Neuron (in vitro differentiated cells): ENCODE measurements at regions not wholly inside any gene's neighbourhood (a gene's known extent, or its start where the extent isn't known, plus 50 kb on each side); places are given as distances from the start of the nearest gene placed in this dataset.

Source experiments
- H2AFZ ChIP-seq: one replicate; pipeline ENCODE4 v1.6.1; 2013; ENCODE audit warnings: low read depth, mild to moderate bottlenecking, inconsistent platforms, low read length, moderate library complexity
- H3K27me3 ChIP-seq: one replicate; pipeline ENCODE4 v1.6.1; 2013; ENCODE audit warnings: low read length; ENCODE audit not compliant: insufficient read depth
- H3K36me3 ChIP-seq: one replicate; pipeline ENCODE4 v1.6.1; 2013; ENCODE audit warnings: low read length; ENCODE audit not compliant: insufficient read depth
- H3K4me1 ChIP-seq: one replicate; pipeline ENCODE4 v1.6.1; 2013; ENCODE audit warnings: low read length; ENCODE audit not compliant: insufficient read depth
- H3K4me3 ChIP-seq: 2 replicates; pipeline ENCODE4 v1.5.1; 2013; ENCODE audit warnings: mild to moderate bottlenecking, low read length, moderate library complexity
- H3K9me3 ChIP-seq: one replicate; pipeline ENCODE4 v1.6.1; 2013; ENCODE audit warnings: low read length

- Histone ChIP-seq H3K4me3 (no peak overlapping the region), H3K9me3 (no peaks in the 10 kb centered on the region), H2AFZ (no peak overlapping the region)
Measured at GRCh38 chr4:135741583-135741982, 1540.0 kb upstream of the PABPC4L start.

DNA sequence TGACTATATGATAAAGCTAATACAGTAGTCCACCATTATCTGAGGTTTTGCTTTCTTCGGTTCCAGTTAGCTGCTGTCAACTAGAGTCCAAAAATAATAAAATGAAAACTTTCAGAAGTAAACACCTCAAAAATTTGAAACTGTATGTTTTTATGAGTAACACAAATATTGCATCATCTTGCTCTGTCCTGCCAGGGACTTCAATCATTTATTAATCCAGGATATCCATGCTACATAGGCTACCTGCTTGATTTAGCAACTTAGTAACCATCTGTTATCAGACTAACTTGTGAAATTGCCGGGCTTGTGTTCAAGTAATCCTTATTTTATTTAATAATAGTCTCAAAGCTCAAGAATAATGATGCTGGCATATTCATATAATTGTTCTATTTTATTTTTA is 1537.8 kb upstream of the PABPC4L start:
- no peaks in the 10 kb centered on the region for H3K36me3 ChIP-seq
- no peaks in the 10 kb centered on the region for H3K9me3 ChIP-seq
- no peak overlapping the region for H2AFZ ChIP-seq
- H3K4me1 ChIP-seq = no peaks in the 10 kb centered on the region
- no peak overlapping the region for H3K4me3 ChIP-seq
- no peaks in the 10 kb centered on the region for H3K27me3 ChIP-seq

More at GRCh38 chr4:135741583-135741982, 1540.0 kb upstream of the PABPC4L start:
- H3K36me3 ChIP-seq = no peaks in the 10 kb centered on the region
- H3K27me3 ChIP-seq = no peaks in the 10 kb centered on the region
- H3K4me1 ChIP-seq = no peaks in the 10 kb centered on the region

DNA sequence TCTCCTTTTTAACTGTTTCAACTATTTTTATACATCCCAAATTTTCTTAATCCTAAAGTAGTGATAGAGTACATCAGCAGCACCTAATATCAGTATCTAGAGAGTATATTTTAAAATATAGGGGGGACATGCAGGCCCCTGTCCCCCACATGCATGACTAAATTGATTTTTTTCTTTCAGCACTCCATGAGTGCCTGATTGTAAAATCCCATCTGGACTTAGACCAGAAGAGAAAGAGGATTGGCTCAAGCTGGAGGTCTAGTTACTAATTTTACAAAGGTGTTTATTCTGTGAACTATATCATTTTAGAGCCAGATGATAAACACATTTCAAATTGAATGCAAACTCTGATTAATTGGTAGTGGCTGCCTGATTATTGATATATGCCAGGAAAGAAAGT is 1533.9 kb upstream of the PABPC4L start:
- H3K27me3 ChIP-seq = no peaks in the 10 kb centered on the region
- no peak overlapping the region for H3K4me3 ChIP-seq
- no peak overlapping the region for H2AFZ ChIP-seq
- no peaks in the 10 kb centered on the region for H3K4me1 ChIP-seq
- peaks cover 2% of the 10 kb centered on the region for H3K9me3 ChIP-seq
- H3K36me3 ChIP-seq = no peaks in the 10 kb centered on the region

GRCh38 chr4:135732448-135732847 is 1530.9 kb upstream of the PABPC4L start:
- H2AFZ ChIP-seq = no peak overlapping the region
- no peaks in the 10 kb centered on the region for H3K4me1 ChIP-seq
- no peaks in the 10 kb centered on the region for H3K27me3 ChIP-seq
- H3K4me3 ChIP-seq = no peak overlapping the region
- H3K36me3 ChIP-seq = no peaks in the 10 kb centered on the region
- H3K9me3 ChIP-seq = peaks cover 2% of the 10 kb centered on the region

- Histone ChIP-seq H3K4me3 (no peak overlapping the region), H3K9me3 (peaks cover 2% of the 10 kb centered on the region), H2AFZ (no peak overlapping the region), H3K36me3 (no peaks in the 10 kb centered on the region), H3K4me1 (no peaks in the 10 kb centered on the region), H3K27me3 (no peaks in the 10 kb centered on the region)
Measured at GRCh38 chr4:135731682-135732081, 1530.1 kb upstream of the PABPC4L start.

GRCh38 chr4:135724421-135724820 is 1522.8 kb upstream of the PABPC4L start:
- Histone ChIP-seq H3K9me3 (no peaks in the 10 kb centered on the region), H2AFZ (no peak overlapping the region), H3K27me3 (no peaks in the 10 kb centered on the region), H3K36me3 (no peaks in the 10 kb centered on the region), H3K4me1 (no peaks in the 10 kb centered on the region), H3K4me3 (no peak overlapping the region)

DNA sequence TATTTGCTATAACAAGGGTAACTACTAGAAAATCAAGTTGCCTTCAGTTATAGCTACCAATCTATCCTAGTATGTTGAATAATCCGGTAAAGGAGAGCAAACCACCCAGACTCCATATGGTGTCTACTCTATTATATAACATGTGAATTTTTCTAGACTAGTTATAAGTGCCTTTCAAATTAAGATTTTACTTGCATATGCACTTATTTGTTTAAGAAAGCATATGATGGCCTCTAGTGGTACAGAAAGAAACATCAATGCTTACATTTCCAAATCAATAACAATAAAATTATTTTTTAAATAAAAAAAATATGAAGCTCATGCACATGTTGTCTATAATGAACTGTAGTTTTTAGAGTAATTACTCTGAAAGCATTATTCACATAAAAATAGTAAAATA is 1516.4 kb upstream of the PABPC4L start:
- Histone ChIP-seq H3K36me3 (no peaks in the 10 kb centered on the region), H3K27me3 (no peaks in the 10 kb centered on the region), H2AFZ (no peak overlapping the region), H3K9me3 (no peaks in the 10 kb centered on the region), H3K4me3 (no peak overlapping the region), H3K4me1 (no peaks in the 10 kb centered on the region)

- H3K4me3 ChIP-seq = no peak overlapping the region
- H2AFZ ChIP-seq = no peak overlapping the region
- no peaks in the 10 kb centered on the region for H3K9me3 ChIP-seq
- H3K27me3 ChIP-seq = no peaks in the 10 kb centered on the region
- H3K4me1 ChIP-seq = no peaks in the 10 kb centered on the region
- no peaks in the 10 kb centered on the region for H3K36me3 ChIP-seq
Measured at GRCh38 chr4:135705343-135705742, 1503.8 kb upstream of the PABPC4L start.

GRCh38 chr4:135694066-135694465 is 1492.5 kb upstream of the PABPC4L start:
- Histone ChIP-seq H3K4me3 (no peak overlapping the region), H3K4me1 (no peaks in the 10 kb centered on the region), H3K27me3 (no peaks in the 10 kb centered on the region), H3K9me3 (no peaks in the 10 kb centered on the region), H3K36me3 (no peaks in the 10 kb centered on the region), H2AFZ (no peak overlapping the region)

GRCh38 chr4:135684001-135684400 is 1482.4 kb upstream of the PABPC4L start:
- Histone ChIP-seq H2AFZ (no peak overlapping the region), H3K4me1 (no peaks in the 10 kb centered on the region), H3K27me3 (no peaks in the 10 kb centered on the region)

DNA sequence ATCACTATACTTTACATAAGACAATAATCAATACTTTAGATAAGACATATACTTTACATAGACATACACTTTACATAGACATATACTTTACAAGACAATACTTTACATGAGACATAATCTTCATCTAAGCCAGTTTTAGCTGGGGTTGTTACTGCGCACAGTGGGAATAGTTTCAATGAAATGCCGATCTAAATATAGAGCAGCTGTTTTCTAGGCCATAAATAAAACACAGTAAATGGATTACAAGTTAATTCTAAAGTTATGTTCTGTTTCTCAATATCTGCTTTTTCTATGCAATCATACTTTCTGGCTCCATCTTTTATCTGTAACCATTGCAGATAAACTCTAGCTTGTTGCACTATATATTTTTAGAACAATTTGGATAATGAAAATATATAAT is 1470.6 kb upstream of the PABPC4L start:
- Histone ChIP-seq H3K4me3 (no peak overlapping the region), H2AFZ (no peak overlapping the region), H3K27me3 (no peaks in the 10 kb centered on the region), H3K36me3 (no peaks in the 10 kb centered on the region), H3K4me1 (no peaks in the 10 kb centered on the region), H3K9me3 (no peaks in the 10 kb centered on the region)

More at GRCh38 chr4:135684001-135684400, 1482.4 kb upstream of the PABPC4L start:
- Histone ChIP-seq H3K9me3 (no peaks in the 10 kb centered on the region), H3K4me3 (no peak overlapping the region), H3K36me3 (no peaks in the 10 kb centered on the region)

DNA sequence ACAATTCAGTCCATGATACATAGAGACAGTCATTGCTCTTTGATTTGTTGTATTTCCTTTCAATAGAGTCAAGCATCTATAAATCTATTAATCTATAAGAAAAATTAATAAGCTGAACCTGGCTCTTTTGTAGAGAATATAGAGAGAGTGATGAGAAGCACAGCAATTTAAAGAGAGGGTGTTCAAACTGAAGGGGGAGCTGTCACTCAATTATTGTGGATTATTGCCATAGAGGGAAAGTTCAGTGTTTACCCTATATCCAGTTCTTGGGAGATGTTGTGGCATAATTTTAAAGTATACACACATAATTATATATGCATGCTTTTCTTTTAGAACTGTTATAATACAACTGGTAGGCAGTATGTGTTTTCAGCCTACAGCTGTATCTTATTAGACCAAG is 1469.0 kb upstream of the PABPC4L start:
- no peak overlapping the region for H3K4me3 ChIP-seq
- no peaks in the 10 kb centered on the region for H3K9me3 ChIP-seq
- H3K36me3 ChIP-seq = no peaks in the 10 kb centered on the region
- no peaks in the 10 kb centered on the region for H3K4me1 ChIP-seq
- H3K27me3 ChIP-seq = no peaks in the 10 kb centered on the region
- no peak overlapping the region for H2AFZ ChIP-seq
